ENCODE measurements at regions not wholly inside any gene's neighbourhood (a gene's known extent, or its start where the extent isn't known, plus 50 kb on each side); places are given as distances from the start of the nearest gene placed in this dataset.

DNA sequence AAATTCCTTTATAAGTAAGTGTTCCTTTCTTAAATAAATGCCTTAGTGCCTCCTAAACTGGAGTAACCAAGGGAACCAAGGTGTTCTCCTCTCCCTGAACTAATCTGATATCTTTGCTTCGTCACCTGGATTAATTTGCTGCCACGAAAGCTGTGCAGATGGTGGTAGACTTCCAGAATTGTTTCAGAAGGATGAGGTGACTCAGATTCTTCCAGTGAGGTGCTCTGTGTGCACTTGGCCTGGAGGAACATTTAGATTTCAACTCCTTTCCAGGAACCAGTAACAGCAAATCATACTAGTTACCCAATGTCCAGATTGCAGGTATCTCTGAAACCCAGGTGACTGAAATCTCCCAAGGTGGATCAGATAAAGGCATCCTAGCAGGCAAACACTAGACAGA lies 181.9 kb downstream of the FAT3 start:
- no peak for TF ChIP-seq EZH2 (IDR thresholded peaks at IDR 0.05; ENCODE audit: insufficient read depth, poor library complexity, severe bottlenecking)
- no peak for TF ChIP-seq EZH2phosphoT487 (IDR thresholded peaks at IDR 0.05; ENCODE audit: insufficient read depth, low read depth)

Measured in GM23248 (cell line).